ENCODE measurements at regions not wholly inside any gene's neighbourhood (a gene's known extent, or its start where the extent isn't known, plus 50 kb on each side); places are given as distances from the start of the nearest gene placed in this dataset.

- TF ChIP-seq CTCF (IDR thresholded peaks at IDR 0.05; ENCODE audit: extremely low read depth in 1 of 2, insufficient read depth in 1 of 2, low read depth in 1 of 2, low read length in 2 of 2) (no peak), POLR2A (IDR thresholded peaks at IDR 0.05; ENCODE audit: low read depth, low read length) (no peak), MYC (IDR thresholded peaks at IDR 0.05; ENCODE audit: low read depth, low read length) (no peak), EZH2 (IDR thresholded peaks at IDR 0.05; ENCODE audit: borderline replicate concordance, low read depth, low read length, severe bottlenecking) (no peak)
Measured at GRCh38 chr7:115731796-115732471, 298.6 kb downstream of the TFEC start.

Data from endothelial cell of umbilical vein (primary cell).